Natural killer cell (primary cell): ENCODE measurements at regions not wholly inside any gene's neighbourhood (a gene's known extent, or its start where the extent isn't known, plus 50 kb on each side); places are given as distances from the start of the nearest gene placed in this dataset.

Experiments
- ATAC-seq, 3 donors: fragments of 150-1000 bp in 2 of 3; fragments of 200-7000 bp in 1 of 3; cut with Tn5 transposase; 1 replicate in 1 of 3; 2 replicates in 2 of 3; pipeline ENCODE4 v1.10.0; 2021; ENCODE audit warnings: mild to moderate bottlenecking in 2 of 3, moderate library complexity in 2 of 3
- DNase-seq, 2 donors: peaks; one replicate each; pipeline versions ENCODE4 v3.0.0 to v3.0.0-alpha.2; 2013 to 2021; ENCODE audit warnings: mixed read lengths in 1 of 2
- H3K27ac ChIP-seq: one replicate; pipeline ENCODE4 v1.5.1; 2013; ENCODE audit warnings: mild to moderate bottlenecking, low read length
- H3K27me3 ChIP-seq: one replicate; pipeline ENCODE4 v1.6.1; 2013; ENCODE audit warnings: low read length; ENCODE audit not compliant: control insufficient read depth, insufficient read depth
- H3K36me3 ChIP-seq: one replicate; pipeline ENCODE4 v1.6.1; 2013; ENCODE audit warnings: low read length; ENCODE audit not compliant: control insufficient read depth, insufficient read depth
- H3K4me1 ChIP-seq: one replicate; pipeline ENCODE4 v1.6.1; 2013; ENCODE audit warnings: low read length; ENCODE audit not compliant: control insufficient read depth, insufficient read depth
- H3K4me3 ChIP-seq: one replicate; pipeline ENCODE4 v1.5.1; 2013; ENCODE audit warnings: low read length
- H3K9me3 ChIP-seq: one replicate; pipeline ENCODE4 v1.6.1; 2013; ENCODE audit warnings: low read length; ENCODE audit not compliant: control insufficient read depth, insufficient read depth
- H3K27ac Mint-ChIP-seq, 2 donors: one replicate each; pipeline ENCODE4 v1.8.0; 2022; ENCODE audit warnings: mild to moderate bottlenecking in 2 of 2, mixed read lengths in 2 of 2, moderate library complexity in 1 of 2
- H3K27me3 Mint-ChIP-seq, 2 donors: one replicate each; pipeline ENCODE4 v1.8.0; 2022; ENCODE audit warnings: low read depth in 2 of 2, mixed read lengths in 2 of 2
- H3K36me3 Mint-ChIP-seq: one replicate; pipeline ENCODE4 v1.8.0; 2022; ENCODE audit warnings: mixed read lengths
- H3K4me1 Mint-ChIP-seq, 2 donors: one replicate each; pipeline ENCODE4 v1.8.0; 2022; ENCODE audit warnings: mixed read lengths in 2 of 2
- H3K4me3 Mint-ChIP-seq: one replicate; pipeline ENCODE4 v1.8.0; 2022; ENCODE audit warnings: mild to moderate bottlenecking, moderate library complexity, mixed read lengths
- H3K9me3 Mint-ChIP-seq, 2 donors: one replicate each; pipeline ENCODE4 v1.8.0; 2022; ENCODE audit warnings: mixed read lengths in 2 of 2
- CTCF ChIP-seq: fragments of 200-600 bp; IDR thresholded peaks from one replicate; pipeline ENCODE4 v1.8.0; 2022; ENCODE audit warnings: antibody characterized with exemption
- WGBS: methylation state at CpG from one replicate; pipeline ENCODE4 v1.1.7; 2013; ENCODE audit warnings: missing lambda C conversion rate; ENCODE audit not compliant: insufficient coverage; 5-methylcytosine and 5-hydroxymethylcytosine counted together
- intact Hi-C: fragments of 100-400 bp; cut with micrococcal nuclease; formaldehyde crosslinking; loops from one replicate; pipeline ENCODE4 v1.14.2; 2022

DNA sequence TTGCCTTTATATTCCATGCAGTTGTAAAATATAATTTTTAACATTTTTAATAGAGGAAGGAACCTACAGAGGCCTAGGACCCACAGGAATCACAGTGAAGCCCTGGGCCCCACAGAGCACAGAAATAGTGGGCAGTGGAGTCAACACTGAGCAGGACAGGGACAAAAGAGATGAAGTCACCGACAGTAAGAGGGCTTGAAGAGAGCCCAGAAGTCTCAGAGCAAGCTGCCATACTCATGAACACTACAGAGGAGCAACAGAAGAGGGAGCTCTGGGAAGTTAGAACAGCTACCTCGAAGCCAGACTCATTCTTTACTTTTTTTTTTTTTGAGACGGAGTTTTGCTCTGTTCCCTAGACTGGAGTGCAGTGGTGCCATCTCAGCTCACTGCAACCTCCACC, 149.3 kb upstream of the TENM3 start:
- no peaks in the 10 kb centered on the region for H3K4me1 Mint-ChIP-seq
- intact Hi-C loops: no loop called here
- Histone ChIP-seq H3K27me3 (no peaks in the 10 kb centered on the region), H3K9me3 (peaks cover 3% of the 10 kb centered on the region), H3K4me3 (no peak overlapping the region), H3K36me3 (no peaks in the 10 kb centered on the region), H3K27ac (no peak overlapping the region), H3K4me1 (no peaks in the 10 kb centered on the region)
- no peak for DNase-seq
- 83% methylated on average over 3 of the region's 3 CpGs for WGBS
- no peak for TF ChIP-seq CTCF
- H3K27me3 Mint-ChIP-seq: no peaks in the 10 kb centered on the region
- no peak for ATAC-seq
- no peak overlapping the region for H3K27ac Mint-ChIP-seq
- peaks cover 7% of the 10 kb centered on the region for H3K36me3 Mint-ChIP-seq
- H3K4me3 Mint-ChIP-seq: no peak overlapping the region
- H3K9me3 Mint-ChIP-seq: peaks cover 8 to 12% of the 10 kb centered on the region in 2 donors

DNA sequence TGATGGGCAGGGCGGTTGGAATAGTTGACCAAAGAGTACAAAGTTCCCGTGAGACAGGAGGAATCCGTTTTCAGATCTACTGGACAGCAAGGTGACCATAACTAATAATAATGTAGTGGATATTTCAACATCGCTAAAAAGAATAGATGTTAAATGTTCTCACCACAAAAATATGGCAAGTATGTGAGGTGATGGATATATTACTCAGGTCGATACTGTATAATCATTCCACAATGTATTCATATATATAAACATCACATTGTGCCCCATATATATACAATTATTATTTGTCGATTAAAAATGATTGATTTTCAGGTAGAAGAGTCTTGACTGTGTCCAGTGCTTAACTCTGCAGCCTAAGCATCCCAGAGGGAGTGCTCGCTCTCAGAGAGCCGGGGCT, 141.6 kb upstream of the TENM3 start:
- H3K27me3 Mint-ChIP-seq: no peaks in the 10 kb centered on the region
- intact Hi-C loops: no loop called here
- Histone ChIP-seq H3K9me3 (no peaks in the 10 kb centered on the region), H3K27me3 (no peaks in the 10 kb centered on the region), H3K36me3 (no peaks in the 10 kb centered on the region), H3K27ac (no peak overlapping the region), H3K4me3 (no peak overlapping the region), H3K4me1 (no peaks in the 10 kb centered on the region)
- ATAC-seq: no peak
- no peak overlapping the region for H3K27ac Mint-ChIP-seq
- no peaks in the 10 kb centered on the region for H3K4me1 Mint-ChIP-seq
- H3K36me3 Mint-ChIP-seq: no peaks in the 10 kb centered on the region
- WGBS: 91% methylated on average over 6 of the region's 8 CpGs
- DNase-seq: no peak
- TF ChIP-seq CTCF: no peak
- H3K4me3 Mint-ChIP-seq: no peak overlapping the region
- H3K9me3 Mint-ChIP-seq: peaks cover 5 to 6% of the 10 kb centered on the region in 2 donors

DNA sequence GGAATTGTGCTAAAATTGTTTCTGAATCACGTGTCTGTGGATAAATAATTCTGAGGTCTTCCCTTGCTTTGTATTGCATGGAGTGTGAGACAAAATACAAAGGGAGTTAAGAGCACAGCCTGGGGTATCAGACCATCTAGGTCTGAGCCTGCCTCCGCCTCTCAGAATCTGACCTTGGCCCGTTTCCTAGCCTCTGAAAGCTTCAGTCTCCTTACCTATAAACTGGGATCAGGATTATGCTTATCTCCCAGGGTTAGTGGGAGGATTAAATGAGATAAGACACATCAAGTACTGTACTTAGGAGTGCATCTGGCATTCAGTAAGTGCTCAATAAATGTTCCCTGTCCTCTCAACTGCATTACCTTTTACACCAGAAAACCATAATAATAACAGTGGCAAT, 140.6 kb upstream of the TENM3 start:
- no peak overlapping the region for H3K27ac Mint-ChIP-seq
- Histone ChIP-seq H3K27ac (no peak overlapping the region), H3K4me3 (no peak overlapping the region), H3K27me3 (no peaks in the 10 kb centered on the region), H3K9me3 (no peaks in the 10 kb centered on the region), H3K4me1 (no peaks in the 10 kb centered on the region), H3K36me3 (no peaks in the 10 kb centered on the region)
- 81% methylated on average over 2 of the region's 3 CpGs for WGBS
- intact Hi-C loops: no loop called here
- peaks cover 3 to 4% of the 10 kb centered on the region in 2 donors for H3K9me3 Mint-ChIP-seq
- no peaks in the 10 kb centered on the region for H3K36me3 Mint-ChIP-seq
- H3K4me3 Mint-ChIP-seq: no peak overlapping the region
- H3K27me3 Mint-ChIP-seq: no peaks in the 10 kb centered on the region
- H3K4me1 Mint-ChIP-seq: no peaks in the 10 kb centered on the region
- ATAC-seq: no peak
- TF ChIP-seq CTCF: no peak
- no peak for DNase-seq

GRCh38 chr4:182103614-182104319, 139.4 kb upstream of the TENM3 start:
- no peak overlapping the region for H3K4me3 ChIP-seq

More at GRCh38 chr4:182103614-182104319, 139.4 kb upstream of the TENM3 start:
- H3K9me3 Mint-ChIP-seq: peaks cover 0 to 3% of the 10 kb centered on the region in 2 donors
- TF ChIP-seq CTCF: no peak
- no peaks in the 10 kb centered on the region for H3K36me3 Mint-ChIP-seq
- intact Hi-C loops: no loop called here
- no peak overlapping the region for H3K4me3 Mint-ChIP-seq
- no peaks in the 10 kb centered on the region for H3K4me1 Mint-ChIP-seq
- H3K27me3 ChIP-seq: no peaks in the 10 kb centered on the region
- no peaks in the 10 kb centered on the region for H3K36me3 ChIP-seq
- H3K27ac ChIP-seq: no peak overlapping the region
- H3K4me1 ChIP-seq: no peaks in the 10 kb centered on the region
- H3K9me3 ChIP-seq: no peaks in the 10 kb centered on the region
- no peaks in the 10 kb centered on the region for H3K27me3 Mint-ChIP-seq
- 84% methylated on average over 3 of the region's 5 CpGs for WGBS
- ATAC-seq (no peak), DNase-seq (no peak)
- H3K27ac Mint-ChIP-seq: no peak overlapping the region
